ENCODE measurements at regions not wholly inside any gene's neighbourhood (a gene's known extent, or its start where the extent isn't known, plus 50 kb on each side); places are given as distances from the start of the nearest gene placed in this dataset.
"Not testable (repeated sequence)": the region's sequence is repeated elsewhere in the genome, so short reads cannot be mapped to it uniquely, and the experiment has no call there.

DNA sequence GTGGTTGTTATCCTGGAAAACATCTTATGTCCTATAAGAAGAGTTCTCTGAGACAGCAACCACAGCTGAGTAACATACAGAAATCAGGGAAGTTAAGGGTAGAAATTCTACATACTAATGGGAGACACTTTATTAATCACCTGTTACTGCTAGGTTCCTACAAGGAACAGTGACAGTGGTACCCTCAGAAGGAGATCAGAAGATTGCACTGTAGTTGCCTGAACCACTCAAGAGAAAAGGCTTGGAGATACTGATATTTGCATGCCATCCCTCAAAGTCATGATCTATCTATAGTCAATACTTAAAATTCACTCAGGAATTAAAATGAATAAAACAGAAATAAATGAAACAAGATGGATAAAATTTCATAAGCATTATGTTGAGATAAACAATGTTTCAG lies 136.0 kb downstream of the LMLN start:
- DNase-seq = no peak

DNA sequence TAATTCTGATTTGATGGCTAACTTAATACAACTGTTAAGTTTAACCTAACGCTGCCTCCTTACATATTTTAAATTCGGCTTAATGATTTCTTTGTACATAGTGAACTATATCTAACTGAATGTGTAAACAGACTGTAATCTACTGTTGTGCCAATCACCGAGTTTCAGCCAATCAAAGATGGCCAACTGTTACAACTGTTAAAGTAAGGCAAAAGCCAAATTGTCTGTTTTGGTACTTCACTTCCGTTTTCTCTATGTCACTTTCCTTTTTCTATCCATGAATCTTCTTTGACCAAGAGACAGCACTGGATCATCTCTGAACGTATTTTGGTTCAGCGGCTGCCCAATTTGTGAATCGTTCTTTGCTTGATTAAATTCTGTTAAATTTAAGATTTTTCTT lies 137.0 kb downstream of the LMLN start:
- no peak for DNase-seq

DNA sequence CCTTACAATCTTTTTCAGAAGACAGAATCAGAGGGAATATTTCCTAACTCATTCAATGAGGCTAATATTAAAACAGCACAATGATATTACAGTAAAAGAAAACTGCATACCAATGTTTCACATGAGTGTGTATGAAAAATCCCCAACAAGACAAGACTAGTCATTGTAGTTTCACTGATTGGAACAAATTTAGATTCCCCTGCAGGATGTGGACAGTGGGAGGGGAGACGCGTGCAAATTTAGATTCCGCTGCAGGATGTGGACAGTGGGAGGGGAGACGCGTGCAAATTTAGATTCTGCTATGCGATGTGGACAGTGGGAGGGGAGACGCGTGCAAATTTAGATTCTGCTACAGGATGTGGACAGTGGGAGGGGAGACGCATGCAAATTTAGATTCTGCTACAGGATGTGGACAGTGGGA lies 138.7 kb downstream of the LMLN start:
- not testable (repeated sequence) for DNase-seq

DNA sequence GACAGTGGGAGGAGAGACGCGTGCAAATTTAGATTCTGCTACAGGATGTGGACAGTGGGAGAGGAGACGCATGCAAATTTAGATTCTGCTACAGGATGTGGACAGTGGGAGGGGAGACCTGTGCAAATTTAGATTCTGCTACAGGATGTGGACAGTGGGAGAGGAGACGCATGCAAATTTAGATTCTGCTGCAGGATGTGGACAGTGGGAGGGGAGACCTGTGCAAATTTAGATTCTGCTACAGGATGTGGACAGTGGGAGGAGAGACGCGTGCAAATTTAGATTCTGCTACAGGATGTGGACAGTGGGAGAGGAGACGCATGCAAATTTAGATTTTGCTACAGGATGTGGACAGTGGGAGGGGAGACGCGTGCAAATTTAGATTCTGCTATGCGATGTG lies 143.1 kb downstream of the LMLN start:
- not testable (repeated sequence) for DNase-seq

DNA sequence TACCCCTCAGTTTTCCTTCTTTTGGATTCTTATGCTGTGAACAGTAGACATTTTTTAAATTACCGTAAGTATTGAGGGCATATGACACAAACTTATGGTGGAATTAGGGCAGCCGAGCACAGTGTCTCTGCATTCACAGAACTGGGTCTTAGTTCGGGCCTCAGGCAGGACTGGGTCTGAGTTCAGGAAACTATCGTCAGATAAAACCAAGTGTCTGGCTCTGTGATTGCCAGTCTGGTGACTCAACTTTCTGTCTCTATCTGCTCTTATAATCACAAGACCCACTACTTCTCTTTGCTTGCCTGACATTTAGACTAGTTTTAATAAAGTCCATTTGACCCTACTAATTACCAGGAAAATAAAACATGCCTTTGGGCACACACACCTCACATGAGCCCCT lies 146.2 kb downstream of the LMLN start:
- no peak for DNase-seq

DNA sequence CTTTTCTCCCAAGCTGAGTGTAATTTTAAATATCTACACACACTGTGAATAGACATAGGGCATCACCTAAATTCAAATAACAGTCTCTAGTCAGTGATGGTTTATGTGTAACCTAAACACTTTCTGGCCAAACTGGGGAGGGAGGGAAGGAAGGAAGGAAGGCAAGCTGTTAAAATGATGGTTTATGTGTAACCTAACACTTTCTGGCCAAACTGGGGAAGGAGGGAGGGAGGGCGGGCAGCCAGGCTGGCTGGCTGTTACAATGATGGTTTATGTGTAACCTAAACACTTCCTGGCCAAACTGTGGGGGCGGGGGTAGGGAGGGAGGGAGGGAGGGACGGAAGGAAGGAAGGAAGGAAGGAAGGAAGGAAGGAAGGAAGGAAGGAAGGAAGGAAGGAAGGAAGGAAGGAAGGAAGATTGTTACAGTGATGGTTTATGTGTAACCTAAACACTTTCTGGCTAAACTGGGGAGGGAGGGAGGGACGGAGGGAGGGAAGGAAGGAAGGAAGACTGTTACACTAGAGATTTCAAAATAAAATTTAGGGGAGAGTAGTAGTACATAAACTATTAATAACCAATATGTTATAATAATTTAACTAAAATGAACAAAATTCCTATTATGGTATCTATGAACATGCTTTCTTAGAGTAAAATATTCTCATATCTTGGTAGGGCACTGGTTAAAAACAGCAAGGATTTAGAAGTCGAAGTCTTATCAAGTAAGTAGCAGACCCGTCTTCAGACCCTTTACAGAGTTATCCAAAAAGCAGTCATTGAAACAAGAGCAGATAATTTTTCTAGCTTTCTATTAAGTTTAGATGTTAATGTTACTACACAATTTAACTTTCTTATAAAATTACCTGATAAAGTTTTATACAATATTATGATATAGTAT lies 148.1 kb downstream of the LMLN start:
- no peak for DNase-seq

DNA sequence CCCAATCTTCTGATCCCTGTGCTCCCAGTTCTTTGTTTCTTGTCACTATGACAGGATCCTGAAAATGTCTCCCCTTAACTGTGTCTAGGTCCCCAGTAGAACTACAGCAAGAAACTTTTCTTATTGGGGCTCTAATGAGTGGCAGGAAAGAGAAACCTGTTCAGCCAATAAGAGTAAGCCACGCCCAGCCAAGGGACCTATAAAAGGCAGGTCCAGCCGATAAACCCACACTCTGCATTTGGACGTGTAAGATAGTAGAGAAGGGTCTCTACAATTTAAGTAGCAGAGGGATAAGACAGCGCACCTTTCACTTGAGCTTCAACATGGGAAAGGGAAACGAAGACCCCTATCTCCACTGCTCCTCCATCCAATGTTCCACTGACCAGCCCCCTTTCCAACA lies 149.9 kb downstream of the LMLN start:
- DNase-seq = no peak

DNA sequence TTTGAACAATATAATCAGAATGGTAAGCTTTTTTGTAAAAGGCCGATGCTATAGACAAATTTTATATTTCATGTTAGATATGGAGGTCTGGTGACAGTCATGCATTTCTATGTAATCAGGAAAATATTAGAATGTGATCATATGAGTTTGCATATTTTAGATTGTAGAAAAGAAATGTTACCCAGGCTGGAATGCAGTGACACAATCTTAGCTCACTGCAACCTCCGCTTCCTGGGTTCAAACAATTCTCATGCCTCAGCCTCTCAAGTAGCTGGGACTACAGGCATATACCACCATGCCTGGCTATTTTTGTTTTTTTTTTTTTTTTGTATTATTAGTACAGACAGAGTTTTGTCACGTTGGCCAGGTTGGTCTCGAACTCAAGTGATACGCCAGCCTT lies 152.0 kb downstream of the LMLN start:
- DNase-seq = no peak

DNA sequence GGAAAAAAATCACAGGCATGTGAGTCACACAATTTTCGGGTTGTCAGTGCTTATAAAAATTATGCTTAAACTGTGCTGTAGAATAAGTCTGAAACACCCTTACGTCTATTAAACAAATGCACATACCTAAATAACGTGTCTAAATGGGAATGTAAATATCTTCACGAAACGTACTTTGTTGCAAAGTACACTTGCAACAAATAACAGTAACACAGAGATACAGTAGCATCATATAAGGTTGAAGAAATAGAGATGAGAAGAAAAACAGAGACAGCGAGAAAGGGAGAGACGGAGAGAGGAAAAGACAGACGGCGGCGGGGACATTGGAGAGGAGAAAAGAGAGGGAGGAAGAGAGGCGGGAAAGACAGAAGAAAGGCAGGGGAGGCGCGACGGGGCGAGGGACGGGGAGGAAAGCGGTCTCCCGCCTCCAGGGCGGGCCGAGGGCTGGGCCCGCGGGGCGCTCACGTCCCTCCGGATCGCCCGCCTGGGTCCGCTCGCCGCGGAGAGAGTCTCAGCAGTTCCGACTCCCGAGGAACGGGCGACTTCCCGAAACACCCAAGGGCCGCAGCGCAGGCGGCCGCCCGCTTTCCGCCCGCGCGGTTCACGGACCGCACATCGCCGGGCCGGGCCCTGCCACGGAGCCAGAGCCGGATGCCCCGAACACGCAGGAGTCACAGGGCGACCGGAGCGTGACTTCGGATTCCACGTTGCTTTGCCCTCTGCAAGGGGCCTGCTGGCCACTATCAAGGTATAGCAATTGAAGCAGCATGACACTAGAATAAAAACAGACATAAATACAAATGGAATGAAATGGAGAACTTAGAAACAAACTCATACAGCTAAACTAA lies 153.4 kb downstream of the LMLN start:
- DNase-seq = peak; percentile 16

DNA sequence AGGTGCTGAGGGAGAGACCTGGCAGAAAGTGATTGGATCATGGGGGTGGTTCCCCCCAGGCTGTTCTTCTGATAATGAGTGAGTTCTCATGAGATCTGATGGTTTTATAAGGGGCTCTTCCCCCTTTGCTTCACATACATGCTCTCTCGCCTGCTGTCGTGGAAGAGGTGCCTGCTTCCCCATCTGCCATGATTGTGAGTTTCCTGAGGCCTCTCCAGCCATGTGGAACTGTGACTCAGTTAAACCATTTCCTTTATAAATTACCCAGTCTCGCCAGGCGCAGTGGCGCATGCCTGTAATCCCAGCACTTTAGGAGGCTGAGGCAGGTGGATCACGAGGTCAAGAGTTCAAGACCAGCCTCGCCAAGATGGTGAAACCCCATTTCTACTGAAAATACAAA lies 154.5 kb downstream of the LMLN start:
- not testable (repeated sequence) for DNase-seq

- DNase-seq = not testable (repeated sequence)
Measured at GRCh38 chr3:198122184-198122583, 162.2 kb downstream of the LMLN start.

DNA sequence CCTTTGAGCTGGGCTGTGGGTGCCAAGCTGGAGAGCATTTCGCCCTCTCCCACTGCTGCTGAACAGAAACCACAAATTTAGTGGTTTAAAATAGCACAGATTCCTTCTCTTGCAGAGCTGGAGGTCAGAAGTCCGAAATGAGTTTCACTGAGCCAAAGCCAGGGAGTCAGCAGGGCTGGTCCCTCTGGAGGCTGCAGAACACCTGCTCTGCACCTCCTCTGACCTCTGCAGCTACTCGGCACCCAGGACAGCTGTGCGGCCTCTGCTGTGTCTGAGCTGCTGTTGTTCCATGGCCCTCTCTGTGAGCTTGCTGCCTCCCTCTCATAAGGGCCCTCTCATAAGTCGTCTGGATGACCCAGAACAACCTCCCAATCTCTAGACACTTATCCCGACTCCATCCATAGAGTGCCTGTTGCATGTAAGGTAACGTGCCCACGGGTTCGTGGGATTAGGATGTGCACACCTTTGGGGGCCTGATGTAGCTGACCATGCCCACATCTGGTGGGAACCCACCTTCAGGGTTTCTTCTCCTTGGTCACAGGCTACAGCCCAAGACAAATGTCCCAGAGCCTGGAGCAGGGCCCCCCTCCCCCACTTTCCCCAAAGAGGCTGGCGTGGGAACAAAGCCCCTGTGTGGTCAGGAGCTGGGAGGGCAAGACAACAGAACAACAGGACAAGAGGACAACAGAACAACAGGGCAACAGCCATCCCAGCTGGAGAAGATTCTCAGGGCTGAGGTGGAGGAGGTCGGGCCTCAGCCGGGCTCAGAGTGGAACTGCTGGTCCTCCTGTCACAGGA lies 177.2 kb downstream of the LMLN start:
- not testable (repeated sequence) for DNase-seq

- DNase-seq = not testable (repeated sequence)
Measured at GRCh38 chr3:198138205-198138604, 178.2 kb downstream of the LMLN start.

- not testable (repeated sequence) for DNase-seq
Measured at GRCh38 chr3:198139037-198139436, 179.0 kb downstream of the LMLN start.

- DNase-seq = not testable (repeated sequence)
Measured at GRCh38 chr3:198139513-198140167, 179.6 kb downstream of the LMLN start.

DNA sequence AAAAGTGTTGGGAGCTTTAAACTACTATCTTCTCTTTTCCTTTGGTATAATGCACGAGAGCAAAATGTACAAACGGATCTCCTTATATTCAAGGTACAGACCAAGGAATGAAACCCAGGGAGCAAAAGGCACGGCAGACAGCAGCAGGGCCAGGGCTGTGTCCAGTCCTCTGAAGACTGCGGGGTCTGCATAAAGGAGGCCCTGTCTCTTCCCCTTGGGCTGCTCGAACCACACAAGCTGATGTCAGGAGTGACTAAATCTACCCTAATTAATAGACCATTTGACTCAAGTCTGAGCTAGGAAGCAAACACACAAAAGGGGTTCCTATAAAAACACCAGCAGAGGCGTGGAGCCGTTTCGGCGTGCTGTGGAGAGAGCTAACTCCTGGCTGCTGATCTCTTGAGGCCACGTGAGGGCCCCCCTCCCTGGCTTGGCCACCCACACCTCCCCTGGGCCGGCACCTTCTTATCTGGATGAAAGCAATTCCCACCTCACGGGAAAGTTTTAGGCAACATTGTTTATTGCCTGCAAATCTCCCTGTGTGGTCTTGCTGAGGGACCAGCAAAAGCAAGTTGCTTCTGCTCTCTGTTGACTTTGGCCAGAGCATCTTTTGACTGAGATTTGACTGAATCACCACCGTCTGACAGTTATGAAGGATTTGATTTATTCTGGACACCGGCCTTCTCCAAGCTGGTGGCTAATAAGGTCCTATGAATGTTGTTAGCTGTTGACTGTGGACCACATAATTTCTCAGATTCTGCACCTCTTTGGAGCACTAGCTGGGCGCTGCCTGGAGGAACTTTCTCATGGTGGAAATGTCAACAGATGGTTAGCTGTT lies 183.5 kb downstream of the LMLN start:
- DNase-seq = not testable (repeated sequence)

DNA sequence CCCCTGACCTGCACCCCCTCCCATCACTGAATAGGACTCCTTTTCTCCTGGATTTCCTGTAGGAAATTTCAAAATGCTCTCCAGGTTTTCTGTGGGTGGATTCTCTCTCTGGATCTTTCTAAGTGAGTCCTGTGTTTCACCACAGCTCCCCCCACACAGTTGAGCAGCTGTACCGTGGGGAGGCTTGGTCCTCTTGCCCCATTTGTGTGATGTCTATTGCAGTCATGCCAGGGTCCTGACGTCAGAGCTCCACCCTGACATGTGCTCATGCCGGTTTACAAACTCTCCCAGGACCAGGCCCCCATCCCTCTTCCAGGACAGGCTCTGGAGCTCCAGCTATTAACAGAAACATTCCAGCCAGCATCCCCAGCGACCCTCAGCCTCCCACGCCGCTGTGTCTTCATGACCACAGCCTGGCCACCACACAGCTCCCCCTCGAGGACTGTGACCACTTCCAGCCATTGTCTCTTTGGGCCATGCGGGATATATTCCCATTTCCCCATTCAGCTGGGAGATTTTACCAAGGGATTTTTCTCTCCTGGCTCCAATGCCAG lies 185.3 kb downstream of the LMLN start:
- not testable (repeated sequence) for DNase-seq

DNA sequence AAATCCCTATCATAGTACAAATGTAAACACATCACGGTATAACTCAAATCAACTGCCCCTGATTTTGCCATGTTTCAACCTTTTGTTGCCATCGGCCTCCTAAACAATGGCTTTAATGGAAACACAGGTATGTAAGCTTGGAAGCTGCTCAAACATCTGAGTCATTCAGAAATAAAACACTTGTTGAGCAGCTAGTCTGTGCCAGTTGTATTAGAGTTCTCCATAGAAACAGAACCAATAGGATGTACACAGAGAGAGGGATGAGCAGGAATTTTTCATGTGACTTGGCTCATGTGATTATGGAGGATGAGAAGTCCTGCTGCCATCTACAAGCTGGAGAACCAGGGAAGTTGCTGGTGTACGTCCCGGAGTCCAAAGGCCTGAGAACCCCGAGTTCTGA lies 186.1 kb downstream of the LMLN start:
- not testable (repeated sequence) for DNase-seq

DNA sequence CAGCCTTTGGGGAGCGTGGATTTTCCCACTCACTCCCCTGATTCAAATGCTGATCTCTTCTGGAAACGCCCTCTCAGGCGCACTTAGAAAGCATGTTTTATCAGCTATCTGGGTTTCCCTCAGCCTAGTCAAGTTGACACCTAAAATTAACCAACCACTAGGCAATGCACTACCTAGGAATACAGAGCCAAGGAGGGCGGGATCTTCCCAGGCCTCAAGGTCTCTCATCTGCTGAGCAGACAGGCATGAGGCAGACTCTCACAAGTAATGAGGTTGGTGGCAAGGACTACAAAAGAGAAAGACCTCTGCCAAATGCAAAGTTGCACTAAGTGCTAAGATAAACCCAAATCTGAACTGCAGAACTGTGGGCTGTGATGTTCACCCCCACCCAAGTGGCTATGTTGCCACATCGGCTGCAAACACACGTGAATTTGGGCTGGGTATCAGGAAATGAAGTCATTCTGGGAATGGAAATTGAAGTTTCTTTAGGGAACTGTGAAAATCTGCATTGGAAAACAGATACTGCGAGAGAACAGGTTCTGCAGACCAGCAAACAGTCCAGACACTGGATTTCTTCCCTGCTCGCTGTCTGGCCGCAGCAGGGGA lies 186.6 kb downstream of the LMLN start:
- not testable (repeated sequence) for DNase-seq

DNA sequence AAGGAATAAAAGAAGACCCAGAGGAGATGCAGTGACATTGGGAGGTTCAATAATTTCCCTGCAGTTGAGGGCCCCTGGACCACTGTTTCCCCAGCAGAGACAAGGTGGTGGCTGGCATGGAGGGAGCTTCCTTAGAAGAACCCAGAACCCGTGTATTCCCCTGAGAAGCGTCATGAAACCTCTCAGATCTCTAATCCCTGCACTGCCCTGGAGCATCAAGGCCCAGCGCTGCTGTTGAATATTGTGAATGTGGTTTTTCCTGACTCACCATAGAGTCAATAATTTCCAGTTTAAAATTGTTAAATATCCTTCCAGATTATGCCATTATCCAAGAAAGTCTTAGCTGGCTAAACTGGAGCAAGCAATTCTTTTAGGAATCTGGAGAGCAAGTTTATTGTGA lies 187.2 kb downstream of the LMLN start:
- not testable (repeated sequence) for DNase-seq

- not testable (repeated sequence) for DNase-seq
Measured at GRCh38 chr3:198147993-198148392, 188.0 kb downstream of the LMLN start.
